HG03442 (cell line): ENCODE measurements at regions not wholly inside any gene's neighbourhood (a gene's known extent, or its start where the extent isn't known, plus 50 kb on each side); places are given as distances from the start of the nearest gene placed in this dataset.

Experiments
- ATAC-seq: cut with Tn5 transposase; IDR thresholded peaks from one replicate; pipeline ENCODE4 v1.9.1; 2021; ENCODE audit warnings: mild to moderate bottlenecking, moderate library complexity; ENCODE audit not compliant: unreplicated experiment

GRCh38 chr6:19757036-19757435, 80.1 kb upstream of the ID4 start:
- ATAC-seq = no peak

- no peak for ATAC-seq
These were observed 77.9 kb upstream of the ID4 start for GRCh38 chr6:19759117-19759880.

GRCh38 chr6:19761121-19761520, 76.0 kb upstream of the ID4 start:
- ATAC-seq = no peak

GRCh38 chr6:19771753-19772336, 65.3 kb upstream of the ID4 start:
- ATAC-seq = no peak

GRCh38 chr6:19772891-19773290, 64.3 kb upstream of the ID4 start:
- ATAC-seq = no peak

- no peak for ATAC-seq
These were observed 55.9 kb upstream of the ID4 start for GRCh38 chr6:19781269-19781668.

GRCh38 chr6:19782588-19782987, 54.6 kb upstream of the ID4 start:
- ATAC-seq = no peak
